ENCODE measurements at regions not wholly inside any gene's neighbourhood (a gene's known extent, or its start where the extent isn't known, plus 50 kb on each side); places are given as distances from the start of the nearest gene placed in this dataset.
A peak's percentile ranks its signal among the peaks of the same experiment; 100 is the strongest.

- H3K36me3 Mint-ChIP-seq (ENCODE audit: insufficient read depth, unreplicated experiment): peaks cover 10% of the 10 kb centered on the region
- no peaks in the 10 kb centered on the region for H3K9me3 Mint-ChIP-seq (ENCODE audit: unreplicated experiment)
- no TSS peak for BruUV-seq (replicated peaks)
- ChIA-PET POLR2A (interaction anchor here (0.7 to 2.0 kb wide), 3 partner anchors 12 to 320 kb away, joined by 3 to 9 read pairs (median 5); no protein-coding TSS in a partner anchor), CTCF (interaction anchor here (0.6 to 1.6 kb wide), 10 partner anchors 12 to 558 kb away, joined by 3 to 6 read pairs (median 4); no protein-coding TSS in a partner anchor)
- no peaks in the 10 kb centered on the region for H3K27me3 Mint-ChIP-seq (ENCODE audit: insufficient read depth, unreplicated experiment)
- peak overlapping the region; percentile 95 for H3K27ac Mint-ChIP-seq (ENCODE audit: low read depth, unreplicated experiment)
- DNase-seq (ENCODE audit: unreplicated experiment): no peak
- no peak overlapping the region for H3K4me3 Mint-ChIP-seq (ENCODE audit: unreplicated experiment)
- TF ChIP-seq CTCF (IDR thresholded peaks at IDR 0.05; ENCODE audit: unreplicated experiment): no peak
- H3K4me1 Mint-ChIP-seq (ENCODE audit: insufficient read depth, unreplicated experiment): peaks cover 17% of the 10 kb centered on the region
- intact Hi-C loops (cut with micrococcal nuclease): no loop called here
Measured at GRCh38 chr11:92329137-92329536, 104.5 kb downstream of the FAT3 start.

- TF ChIP-seq CTCF (IDR thresholded peaks at IDR 0.05; ENCODE audit: unreplicated experiment): no peak
- Mint-ChIP-seq H3K27ac (ENCODE audit: low read depth, unreplicated experiment) (peak overlapping the region; percentile 95), H3K36me3 (ENCODE audit: insufficient read depth, unreplicated experiment) (peaks cover 10% of the 10 kb centered on the region), H3K4me3 (ENCODE audit: unreplicated experiment) (peak overlapping the region; percentile 10), H3K4me1 (ENCODE audit: insufficient read depth, unreplicated experiment) (peaks cover 17% of the 10 kb centered on the region), H3K9me3 (ENCODE audit: unreplicated experiment) (no peaks in the 10 kb centered on the region), H3K27me3 (ENCODE audit: insufficient read depth, unreplicated experiment) (no peaks in the 10 kb centered on the region)
- no TSS peak for BruUV-seq (replicated peaks)
- intact Hi-C loops (cut with micrococcal nuclease): no loop called here
- peak; percentile 89 for DNase-seq (ENCODE audit: unreplicated experiment)
- ChIA-PET CTCF (interaction anchor here (0.6 to 1.6 kb wide), 14 partner anchors 11 to 557 kb away, joined by 3 to 6 read pairs (median 4); no protein-coding TSS in a partner anchor), POLR2A (interaction anchor here (0.8 to 2.0 kb wide), 5 partner anchors 11 to 555 kb away, joined by 3 to 9 read pairs (median 3); no protein-coding TSS in a partner anchor)
Measured at GRCh38 chr11:92329646-92330045, 105.0 kb downstream of the FAT3 start.

- TF ChIP-seq CTCF (IDR thresholded peaks at IDR 0.05; ENCODE audit: unreplicated experiment): no peak
- Mint-ChIP-seq H3K36me3 (ENCODE audit: insufficient read depth, unreplicated experiment) (peaks cover 10% of the 10 kb centered on the region), H3K27ac (ENCODE audit: low read depth, unreplicated experiment) (peak overlapping the region; percentile 95), H3K4me1 (ENCODE audit: insufficient read depth, unreplicated experiment) (peaks cover 17% of the 10 kb centered on the region), H3K27me3 (ENCODE audit: insufficient read depth, unreplicated experiment) (no peaks in the 10 kb centered on the region), H3K9me3 (ENCODE audit: unreplicated experiment) (no peaks in the 10 kb centered on the region), H3K4me3 (ENCODE audit: unreplicated experiment) (peak overlapping the region; percentile 10)
- ChIA-PET POLR2A (interaction anchor here (0.8 to 2.0 kb wide), 5 partner anchors 11 to 554 kb away, joined by 3 to 9 read pairs (median 3); no protein-coding TSS in a partner anchor), CTCF (interaction anchor here (0.6 to 1.6 kb wide), 11 partner anchors 11 to 557 kb away, joined by 3 to 6 read pairs (median 4); no protein-coding TSS in a partner anchor)
- peak; percentile 64 for DNase-seq (ENCODE audit: unreplicated experiment)
- no TSS peak for BruUV-seq (replicated peaks)
- intact Hi-C loops (cut with micrococcal nuclease): no loop called here
Measured at GRCh38 chr11:92330114-92330513, 105.5 kb downstream of the FAT3 start.

GRCh38 chr11:92332986-92333385 lies 108.4 kb downstream of the FAT3 start:
- no peaks in the 10 kb centered on the region for H3K27me3 Mint-ChIP-seq (ENCODE audit: insufficient read depth, unreplicated experiment)
- intact Hi-C loops (cut with micrococcal nuclease): no loop called here
- TF ChIP-seq CTCF (IDR thresholded peaks at IDR 0.05; ENCODE audit: unreplicated experiment): no peak
- ChIA-PET CTCF (interaction anchor here (0.5 to 0.6 kb wide), 2 partner anchors 91 to 357 kb away, joined by 3 to 4 read pairs; no protein-coding TSS in a partner anchor), POLR2A (no interaction called here)
- no peak for DNase-seq (ENCODE audit: unreplicated experiment)
- H3K36me3 Mint-ChIP-seq (ENCODE audit: insufficient read depth, unreplicated experiment): peaks cover 5% of the 10 kb centered on the region
- H3K9me3 Mint-ChIP-seq (ENCODE audit: unreplicated experiment): no peaks in the 10 kb centered on the region
- no peak overlapping the region for H3K27ac Mint-ChIP-seq (ENCODE audit: low read depth, unreplicated experiment)
- BruUV-seq (replicated peaks): no TSS peak
- peaks cover 17% of the 10 kb centered on the region for H3K4me1 Mint-ChIP-seq (ENCODE audit: insufficient read depth, unreplicated experiment)
- H3K4me3 Mint-ChIP-seq (ENCODE audit: unreplicated experiment): no peak overlapping the region
